ENCODE measurements at regions not wholly inside any gene's neighbourhood (a gene's known extent, or its start where the extent isn't known, plus 50 kb on each side); places are given as distances from the start of the nearest gene placed in this dataset.

DNA sequence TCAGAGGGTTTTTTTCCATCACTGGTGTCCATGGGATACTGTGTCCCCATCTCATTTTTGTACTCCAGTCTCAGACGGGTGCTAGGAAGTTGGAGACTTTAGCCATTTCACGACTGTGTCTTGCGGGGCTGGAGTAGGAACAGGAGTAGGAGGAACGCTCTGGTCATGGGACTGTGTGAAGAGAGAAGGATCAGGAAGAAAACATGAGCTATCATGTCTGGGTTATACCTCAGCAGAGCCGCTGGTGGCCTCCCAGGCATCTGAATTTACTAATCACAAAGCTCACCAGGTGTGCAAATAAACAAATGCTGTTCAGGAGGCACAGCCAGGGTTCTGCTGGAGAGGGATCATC lies 225.4 kb downstream of the SEC14L1 start:
- no peak for DNase-seq

DNA sequence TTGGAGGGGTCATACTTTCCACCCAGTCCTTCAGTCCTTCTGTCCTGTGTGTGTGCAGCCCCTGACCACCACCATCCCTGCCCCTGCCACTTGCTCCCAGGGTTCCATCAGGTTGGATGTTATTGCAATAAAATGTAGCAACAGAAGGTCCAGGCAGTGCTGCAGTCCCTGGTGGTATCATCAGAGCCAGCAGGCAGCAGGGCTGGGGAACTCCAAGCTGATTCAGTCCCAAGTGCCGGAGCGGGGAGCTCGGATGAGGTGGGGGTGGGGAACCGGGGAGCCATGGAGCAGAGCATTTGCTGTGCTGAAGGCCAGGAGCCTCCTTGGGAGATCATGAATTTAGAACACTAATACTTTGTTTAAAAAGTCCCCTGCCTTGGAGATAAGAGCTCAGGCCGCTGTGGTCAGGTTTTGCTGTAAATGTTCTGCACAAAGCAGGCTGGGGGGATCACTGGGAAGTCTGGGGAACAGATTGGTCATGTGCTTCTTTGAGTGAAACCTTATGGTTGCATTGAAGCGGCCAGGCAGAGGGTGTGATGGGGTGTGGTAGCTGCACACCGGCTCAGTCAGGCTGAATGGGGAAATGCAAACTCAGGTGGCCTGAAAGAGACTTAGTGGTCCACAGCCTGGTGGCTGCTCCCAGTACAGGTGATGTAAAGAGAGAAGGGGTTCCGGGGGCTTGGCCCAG lies 225.9 kb downstream of the SEC14L1 start:
- no peak for DNase-seq

DNA sequence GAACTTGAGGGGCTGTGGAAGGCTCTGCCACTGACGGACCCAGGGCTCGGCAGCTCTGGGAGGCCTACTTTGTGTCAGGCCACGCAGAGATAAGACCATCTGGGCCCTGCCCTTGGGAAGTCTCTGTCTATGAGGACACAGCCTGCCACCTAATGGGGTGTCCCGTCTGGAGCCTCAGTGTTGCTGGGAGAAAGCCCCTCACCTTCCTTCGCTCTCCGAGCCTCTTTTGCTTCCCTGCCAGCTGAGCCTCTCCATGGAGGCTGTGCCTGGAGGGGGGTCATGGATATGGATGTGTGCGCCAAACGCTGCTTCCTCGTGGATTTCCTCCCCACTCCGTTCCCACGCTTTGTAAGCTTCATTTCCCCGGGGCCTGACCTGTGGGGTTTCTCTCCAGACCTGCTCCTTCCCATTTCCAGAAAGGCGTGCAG lies 228.8 kb downstream of the SEC14L1 start:
- no peak for DNase-seq

DNA sequence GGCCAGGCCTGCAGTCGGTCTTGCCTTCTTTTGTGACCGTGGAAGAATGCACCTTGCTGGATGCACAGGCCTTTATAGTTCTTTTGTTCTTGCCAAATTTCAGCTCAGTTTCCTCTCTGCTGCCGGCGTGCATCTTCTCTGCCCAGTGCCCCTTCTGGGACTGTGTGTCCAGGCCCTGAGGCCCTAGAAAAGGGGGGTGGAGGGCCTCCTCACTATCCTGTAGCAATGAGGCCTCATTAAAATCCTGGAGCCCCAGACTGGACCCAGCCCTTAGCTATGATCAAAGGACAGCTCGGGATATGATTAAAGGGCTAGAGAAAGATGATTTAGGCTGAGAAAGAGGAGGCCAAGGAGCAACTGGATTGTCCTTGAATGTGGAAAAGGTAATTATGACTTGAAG lies 229.8 kb downstream of the SEC14L1 start:
- no peak for DNase-seq

DNA sequence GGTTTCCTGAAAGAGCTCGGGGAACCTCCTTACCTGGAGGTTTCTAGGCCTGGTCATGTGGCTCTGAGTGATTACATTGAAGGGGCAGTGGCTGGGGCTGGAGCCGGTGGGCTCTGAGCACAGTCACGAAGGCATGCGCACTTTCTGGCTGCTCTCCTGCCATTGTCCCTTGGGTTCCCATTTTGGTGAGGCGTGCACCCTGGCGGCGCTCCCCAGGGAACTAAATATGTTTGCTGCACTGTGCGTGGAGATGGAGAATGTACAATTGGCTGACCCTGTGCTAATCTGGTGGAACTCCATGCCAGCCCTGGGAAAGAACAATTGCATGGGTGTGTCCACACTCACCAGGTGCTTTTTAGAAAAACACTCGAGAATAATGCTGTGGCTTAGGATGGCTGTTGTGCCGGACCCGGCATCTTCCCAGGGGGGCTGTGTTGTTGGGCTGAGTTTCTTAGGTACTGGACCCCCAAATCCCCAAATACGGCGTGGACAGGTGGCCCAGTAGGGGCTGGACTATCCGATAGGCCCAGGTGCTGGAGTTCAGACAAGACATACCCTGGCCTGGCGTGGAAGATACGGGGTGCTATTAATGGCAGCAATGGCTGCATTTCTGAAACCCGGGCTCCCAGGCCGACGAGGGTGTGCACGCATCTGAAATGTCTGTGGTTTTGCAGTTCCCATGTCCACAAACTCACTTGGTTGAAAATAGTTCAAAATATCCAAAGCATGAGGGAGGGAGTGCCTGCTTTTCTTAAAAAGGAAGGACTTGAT lies 230.5 kb downstream of the SEC14L1 start:
- no peak for DNase-seq

DNA sequence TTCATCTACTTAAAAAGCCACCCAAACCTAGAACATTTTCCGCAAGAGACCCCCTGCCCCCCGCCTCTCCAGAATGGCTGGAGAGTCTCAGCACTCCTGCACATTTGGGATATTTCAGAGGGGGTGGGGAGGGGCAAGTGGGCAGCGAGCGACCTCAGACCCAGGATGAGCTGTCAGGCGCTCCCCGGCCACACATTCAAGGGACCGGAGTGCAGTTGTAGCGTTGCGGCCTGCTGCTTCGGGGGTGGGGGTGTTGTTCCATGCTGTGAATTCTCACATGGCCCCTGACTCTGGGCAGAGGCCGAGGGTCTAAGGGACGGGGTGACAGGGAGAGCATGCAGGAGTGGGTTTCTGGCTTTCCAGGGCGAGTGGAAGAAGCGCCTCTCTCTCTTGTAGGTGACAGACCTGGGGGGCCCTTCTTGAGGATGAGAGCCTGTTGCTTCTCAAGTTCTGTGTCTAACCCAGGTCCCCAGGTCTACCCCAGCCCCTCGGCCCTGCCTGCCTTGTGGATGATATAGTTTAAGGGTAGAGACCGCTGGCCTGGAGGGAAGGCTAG lies 231.2 kb downstream of the SEC14L1 start:
- no peak for DNase-seq

DNA sequence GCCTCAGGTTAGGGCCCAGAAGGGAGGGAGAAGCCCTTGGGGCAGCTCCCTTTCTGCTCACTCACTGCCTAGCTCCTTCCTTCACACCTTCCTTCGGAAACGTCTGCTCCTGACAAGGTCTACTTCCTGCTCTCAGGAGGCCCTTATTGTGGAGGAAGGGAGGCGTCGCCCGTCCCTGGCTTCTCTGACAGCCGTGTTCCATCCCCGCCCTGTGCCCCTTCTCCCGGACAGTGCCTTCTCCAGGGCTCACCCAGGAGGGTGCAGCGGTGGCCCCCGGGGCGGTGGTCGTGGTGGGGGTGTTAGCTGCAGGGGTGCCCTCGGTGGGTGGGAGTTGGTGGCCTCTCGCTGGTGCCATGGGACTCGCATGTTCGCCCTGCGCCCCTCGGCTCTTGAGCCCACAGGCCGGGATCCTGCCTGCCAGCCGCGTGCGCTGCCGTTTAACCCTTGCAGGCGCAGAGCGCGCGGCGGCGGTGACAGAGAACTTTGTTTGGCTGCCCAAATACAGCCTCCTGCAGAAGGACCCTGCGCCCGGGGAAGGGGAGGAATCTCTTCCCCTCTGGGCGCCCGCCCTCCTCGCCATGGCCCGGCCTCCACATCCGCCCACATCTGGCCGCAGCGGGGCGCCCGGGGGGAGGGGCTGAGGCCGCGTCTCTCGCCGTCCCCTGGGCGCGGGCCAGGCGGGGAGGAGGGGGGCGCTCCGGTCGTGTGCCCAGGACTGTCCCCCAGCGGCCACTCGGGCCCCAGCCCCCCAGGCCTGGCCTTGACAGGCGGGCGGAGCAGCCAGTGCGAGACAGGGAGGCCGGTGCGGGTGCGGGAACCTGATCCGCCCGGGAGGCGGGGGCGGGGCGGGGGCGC lies 231.9 kb downstream of the SEC14L1 start:
- DNase-seq: no peak

DNA sequence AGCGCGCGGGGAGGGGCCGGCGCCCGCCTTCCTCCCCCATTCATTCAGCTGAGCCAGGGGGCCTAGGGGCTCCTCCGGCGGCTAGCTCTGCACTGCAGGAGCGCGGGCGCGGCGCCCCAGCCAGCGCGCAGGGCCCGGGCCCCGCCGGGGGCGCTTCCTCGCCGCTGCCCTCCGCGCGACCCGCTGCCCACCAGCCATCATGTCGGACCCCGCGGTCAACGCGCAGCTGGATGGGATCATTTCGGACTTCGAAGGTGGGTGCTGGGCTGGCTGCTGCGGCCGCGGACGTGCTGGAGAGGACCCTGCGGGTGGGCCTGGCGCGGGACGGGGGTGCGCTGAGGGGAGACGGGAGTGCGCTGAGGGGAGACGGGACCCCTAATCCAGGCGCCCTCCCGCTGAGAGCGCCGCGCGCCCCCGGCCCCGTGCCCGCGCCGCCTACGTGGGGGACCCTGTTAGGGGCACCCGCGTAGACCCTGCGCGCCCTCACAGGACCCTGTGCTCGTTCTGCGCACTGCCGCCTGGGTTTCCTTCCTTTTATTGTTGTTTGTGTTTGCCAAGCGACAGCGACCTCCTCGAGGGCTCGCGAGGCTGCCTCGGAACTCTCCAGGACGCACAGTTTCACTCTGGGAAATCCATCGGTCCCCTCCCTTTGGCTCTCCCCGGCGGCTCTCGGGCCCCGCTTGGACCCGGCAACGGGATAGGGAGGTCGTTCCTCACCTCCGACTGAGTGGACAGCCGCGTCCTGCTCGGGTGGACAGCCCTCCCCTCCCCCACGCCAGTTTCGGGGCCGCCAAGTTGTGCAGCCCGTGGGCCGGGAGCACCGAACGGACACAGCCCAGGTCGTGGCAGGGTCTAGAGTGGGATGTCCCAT lies 232.8 kb downstream of the SEC14L1 start:
- DNase-seq: no peak

DNA sequence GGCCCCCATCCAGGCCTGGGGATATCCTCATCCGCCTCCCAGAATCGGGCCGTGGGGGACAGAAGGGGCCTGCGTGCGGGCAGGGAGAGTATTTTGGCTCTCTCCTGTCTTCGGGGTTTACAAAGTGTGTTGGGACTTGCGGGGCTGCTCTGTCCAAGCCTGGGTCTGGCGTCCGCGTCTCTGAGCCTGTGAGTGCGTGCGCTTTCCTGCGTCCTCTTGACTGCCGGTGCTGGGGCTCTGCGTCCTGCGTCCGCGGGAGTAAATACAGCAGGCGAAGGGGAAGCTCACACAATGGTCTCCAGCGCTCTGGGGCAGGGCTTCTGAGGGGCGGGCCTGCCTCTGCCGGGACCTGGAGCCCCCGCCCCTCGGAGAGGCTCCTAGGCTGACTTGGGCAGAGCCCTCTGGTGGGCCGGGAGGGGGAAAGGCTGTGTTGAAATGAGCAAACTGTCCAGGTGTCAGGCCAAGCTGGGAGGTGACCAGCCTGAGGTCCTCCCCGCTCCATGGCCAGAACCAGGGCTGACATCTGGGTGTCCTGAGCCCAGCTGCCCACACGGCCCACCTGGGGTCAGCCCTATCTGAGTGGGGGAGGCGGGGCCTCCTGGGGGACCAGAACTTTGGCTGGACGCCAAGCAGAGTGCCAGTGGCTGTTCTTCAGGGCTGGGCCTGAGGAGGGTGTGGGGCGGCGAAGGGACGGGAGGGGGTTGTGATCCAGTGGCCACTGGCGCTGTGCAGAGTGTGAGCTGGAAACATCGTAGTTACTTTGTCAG lies 233.6 kb downstream of the SEC14L1 start:
- DNase-seq: no peak

DNA sequence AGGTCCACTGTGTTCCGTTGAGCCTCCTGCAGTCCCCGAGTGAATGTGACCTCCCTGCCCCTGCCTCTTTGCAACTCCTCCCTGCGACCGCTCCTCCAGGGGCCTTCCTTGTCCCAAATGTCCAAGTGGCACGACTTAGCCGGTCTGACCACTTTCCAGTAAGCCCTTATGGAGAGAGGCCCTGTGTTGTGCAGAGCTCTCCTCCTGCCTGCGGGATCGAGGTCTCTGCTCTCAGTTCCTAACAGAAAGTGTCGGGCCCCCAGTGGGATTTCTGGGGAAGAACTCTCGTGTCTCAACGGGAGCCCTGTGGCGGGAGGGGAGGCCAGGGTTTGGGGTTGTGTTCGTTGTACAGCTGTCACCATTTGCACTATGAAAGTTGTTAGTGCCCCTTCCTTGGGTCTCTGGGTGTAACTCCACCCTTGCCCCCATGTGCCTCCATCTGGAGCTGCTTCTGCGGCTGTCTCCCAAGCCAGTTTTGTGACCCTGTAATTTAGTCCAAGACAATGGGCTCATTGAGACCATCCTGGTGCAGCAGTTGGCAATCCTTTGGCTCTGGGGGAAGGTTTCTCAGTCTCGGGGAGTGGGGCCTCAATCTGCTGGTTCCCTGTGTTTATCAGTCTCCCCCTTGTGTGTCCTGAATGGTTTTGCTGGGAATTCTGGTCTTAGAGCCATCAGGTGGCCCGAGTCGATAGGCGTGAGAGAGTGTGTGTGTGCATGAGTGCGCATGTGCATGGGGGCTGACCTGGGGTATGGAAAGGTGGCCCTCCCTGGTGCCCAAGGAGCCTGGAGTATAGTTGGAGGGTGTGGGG lies 234.5 kb downstream of the SEC14L1 start:
- DNase-seq: no peak

DNA sequence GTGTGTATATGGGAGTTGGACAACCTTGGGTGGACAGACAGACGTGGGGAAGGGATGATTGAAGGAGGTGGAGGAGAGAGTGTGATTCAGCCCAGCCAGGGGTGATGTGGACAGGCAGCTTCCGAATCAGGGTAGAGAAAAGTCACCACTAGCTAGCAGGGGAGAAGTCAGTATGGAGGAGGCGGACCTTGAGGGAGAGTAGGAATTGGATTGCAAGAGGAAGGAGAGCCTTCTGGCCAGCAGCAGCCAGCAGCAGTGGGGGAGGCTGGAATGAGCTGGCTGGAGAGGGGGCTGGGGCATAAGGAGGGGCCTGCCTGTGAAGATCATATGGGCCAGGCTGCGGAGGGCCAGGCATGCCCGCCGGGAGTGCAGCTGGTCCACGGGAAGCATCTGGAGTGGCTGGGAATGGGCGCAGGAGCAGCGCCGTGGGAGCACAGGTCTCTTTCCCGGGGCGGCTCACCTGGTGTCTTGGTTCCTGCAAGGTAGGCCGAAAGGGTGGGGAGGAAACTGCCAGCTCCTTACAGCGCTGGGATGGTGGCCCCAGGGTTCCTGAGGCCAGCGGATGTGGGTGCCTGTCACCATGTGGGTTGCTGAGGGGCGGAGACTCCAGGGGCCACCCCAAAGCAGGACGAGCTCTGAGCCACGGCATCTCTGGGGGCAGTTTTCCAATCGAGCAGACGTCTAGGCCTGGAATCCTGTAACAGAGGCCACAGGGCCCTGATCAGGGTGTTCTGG lies 235.3 kb downstream of the SEC14L1 start:
- no peak for DNase-seq

DNA sequence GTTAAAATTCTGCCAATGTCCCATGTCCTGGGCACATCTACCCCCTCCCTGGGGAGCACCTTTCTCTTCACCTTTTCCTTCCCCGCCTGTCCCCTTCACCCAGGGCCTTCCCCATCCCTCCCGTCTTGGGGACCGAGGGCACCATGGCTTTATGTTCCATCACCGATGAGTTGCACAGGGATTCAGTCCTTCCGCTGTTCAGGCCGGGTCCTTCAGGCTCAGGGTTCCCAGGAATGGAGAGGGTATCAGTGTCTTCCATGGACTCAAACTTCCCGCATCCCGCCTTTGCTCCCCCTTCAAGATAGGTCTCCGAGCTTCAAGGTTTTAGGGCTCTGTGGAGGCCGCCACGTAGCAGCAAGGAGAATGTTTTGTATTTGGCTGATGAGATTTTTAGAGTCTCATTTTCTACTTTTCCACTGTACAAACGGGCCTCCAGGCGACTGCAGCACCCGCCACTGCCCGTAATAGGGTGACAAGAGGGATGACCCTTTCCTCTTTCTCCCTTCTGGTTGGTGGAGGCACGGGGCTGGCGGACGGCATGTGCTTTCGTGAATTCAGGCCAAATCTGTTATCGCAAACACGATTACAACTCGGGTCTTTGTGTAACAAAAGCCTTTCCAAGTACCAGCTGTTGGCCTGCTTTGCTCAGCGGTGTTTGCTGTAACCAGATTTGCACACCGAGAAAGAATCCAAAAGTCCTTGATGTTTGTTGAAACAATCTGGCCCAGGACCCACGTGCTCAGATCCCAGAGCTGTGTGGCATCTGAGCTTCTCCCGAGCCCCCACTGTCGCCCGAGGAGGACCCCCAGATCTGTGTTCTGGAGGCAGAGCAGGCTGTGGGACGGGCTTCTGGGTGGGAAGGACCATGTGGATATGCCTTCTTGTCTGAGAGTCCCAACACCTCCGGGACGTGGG lies 236.3 kb downstream of the SEC14L1 start:
- no peak for DNase-seq

DNA sequence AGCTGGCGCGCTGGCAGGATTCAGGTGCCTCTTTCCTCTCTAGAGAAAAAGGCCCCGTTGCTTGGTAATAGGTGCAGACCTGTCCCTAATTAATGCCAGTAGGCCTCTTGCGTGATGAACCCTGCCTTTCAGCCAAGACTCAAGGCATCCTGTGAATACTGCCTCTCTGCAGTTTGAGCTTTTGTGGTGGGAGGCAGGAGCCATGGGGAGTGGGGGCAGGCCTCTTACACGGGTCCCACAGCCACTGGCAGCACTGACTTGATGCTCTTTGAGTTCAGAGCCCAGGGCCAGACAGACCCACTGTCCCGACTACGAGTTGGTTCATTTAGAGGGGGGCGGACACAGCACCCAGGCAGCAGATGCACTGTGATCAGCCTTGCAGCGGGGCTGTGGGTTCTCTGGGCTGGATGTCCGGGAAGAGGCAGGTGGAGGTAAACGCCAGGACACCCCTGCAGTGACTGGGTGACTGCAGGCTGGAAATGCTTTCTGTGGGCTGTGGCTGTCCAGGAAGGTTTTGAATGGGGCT lies 237.0 kb downstream of the SEC14L1 start:
- DNase-seq: no peak

DNA sequence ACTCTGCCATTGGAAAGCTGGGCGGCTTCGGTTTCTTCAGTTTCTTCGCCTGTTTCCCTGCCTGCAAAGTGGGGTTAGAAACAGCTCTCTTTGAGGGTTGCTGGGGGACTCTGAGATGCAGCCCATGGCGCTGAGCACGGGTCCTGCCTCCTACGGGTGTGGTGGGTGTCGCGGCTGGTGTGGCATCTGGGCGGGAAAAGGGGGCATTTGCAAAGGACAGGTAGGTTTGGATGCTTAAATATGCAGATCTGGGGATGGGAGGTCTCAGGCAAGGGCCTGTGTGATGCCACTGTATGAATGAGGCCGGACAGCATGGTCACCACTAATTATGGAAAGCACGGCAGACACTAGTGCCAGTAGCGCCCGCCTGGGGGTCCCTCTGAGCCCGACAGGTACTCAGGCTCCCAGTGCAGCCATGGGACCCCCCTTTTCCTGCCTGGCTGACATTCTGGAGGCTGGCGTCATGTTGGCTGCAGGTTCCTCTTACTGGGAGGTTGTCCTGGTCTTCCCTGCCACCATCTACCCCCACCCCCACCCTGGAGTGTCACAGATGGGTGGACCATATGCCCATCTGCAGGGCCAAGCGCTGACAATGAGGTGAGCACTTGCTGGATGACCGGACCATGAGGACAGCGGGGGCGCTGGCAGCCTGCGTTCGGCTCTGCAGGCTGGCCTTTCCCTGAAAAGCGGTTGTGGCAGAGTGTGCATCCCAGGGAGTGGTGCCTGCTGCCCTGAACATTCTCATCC lies 237.7 kb downstream of the SEC14L1 start:
- DNase-seq: no peak

DNA sequence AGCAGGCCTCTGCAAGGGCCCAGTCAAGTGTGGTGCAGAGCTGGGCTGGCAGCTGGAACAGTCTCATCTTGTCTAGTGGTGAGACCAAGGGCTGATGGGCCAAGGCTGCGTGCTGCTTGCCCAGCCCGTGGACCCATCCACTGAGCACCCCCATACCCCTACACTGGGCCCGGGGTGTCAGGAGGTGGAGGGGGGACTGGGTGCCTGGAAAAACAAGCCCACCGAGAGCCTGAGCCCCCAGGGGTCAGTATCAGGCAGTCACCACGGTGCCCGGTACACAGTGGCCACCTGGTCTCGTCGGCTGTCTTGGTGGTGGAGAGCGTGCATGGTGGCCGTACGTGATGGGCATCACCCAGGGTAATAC lies 238.3 kb downstream of the SEC14L1 start:
- no peak for DNase-seq

DNA sequence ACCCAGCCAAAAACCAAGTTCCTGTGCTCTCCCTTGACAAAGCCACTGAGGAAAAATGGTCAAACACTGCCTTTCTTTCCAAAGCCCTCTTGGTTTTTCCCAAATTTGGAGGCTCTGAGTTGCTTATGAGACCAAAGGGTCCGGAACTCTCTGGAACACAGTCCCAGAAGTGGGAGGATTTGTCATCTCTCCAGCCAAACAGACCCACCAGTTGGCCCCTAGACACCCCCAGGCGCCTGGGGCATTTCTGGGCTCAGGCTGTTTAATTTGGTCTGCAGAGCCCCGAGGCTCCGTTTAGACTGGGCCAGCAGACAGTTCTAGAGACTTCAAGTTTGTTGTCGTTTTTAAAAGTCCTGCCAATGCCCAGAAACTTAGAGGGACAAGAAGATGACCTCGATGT lies 239.1 kb downstream of the SEC14L1 start:
- DNase-seq: no peak

DNA sequence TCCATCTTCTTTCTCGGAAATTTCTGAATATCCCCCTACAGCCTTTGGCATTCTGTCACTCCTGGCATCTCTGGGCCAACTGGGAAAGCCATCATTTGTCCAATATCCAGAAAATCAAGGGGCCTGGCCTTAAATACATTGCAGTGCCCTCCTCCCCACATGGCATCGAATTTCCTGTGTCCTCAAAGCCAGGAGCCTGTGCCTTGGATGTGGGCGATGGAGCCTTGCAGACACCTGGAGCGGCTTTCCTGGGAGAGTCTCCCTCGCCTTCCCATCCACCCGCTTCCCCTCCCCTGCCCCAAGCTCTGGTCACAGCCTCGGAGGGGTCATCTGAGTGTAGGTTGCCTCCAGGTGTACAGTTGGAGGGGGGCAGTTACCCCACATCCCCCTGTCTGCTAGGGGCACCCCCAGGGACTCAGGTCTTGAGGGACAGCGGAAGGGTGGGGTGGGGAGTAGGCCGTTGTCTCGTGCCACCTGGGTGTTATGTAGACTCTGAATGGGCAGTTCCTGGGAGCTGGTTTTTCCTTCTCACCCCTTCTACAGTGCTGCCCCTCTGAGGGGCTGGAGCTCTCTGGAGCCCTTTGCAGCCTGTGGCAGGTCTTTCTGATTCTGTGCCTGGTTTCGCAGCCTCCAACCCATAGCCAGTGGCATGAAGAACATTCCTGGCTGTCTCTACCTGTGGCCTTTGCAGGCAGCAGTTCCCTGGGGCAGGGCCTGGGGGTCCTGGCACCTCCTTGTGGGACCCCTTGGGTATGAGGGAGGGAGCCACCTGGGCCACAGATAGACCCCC lies 239.8 kb downstream of the SEC14L1 start:
- no peak for DNase-seq

All from NCI-H1048 (cell line).